Neural progenitor cell (in vitro differentiated cells): ENCODE measurements at regions not wholly inside any gene's neighbourhood (a gene's known extent, or its start where the extent isn't known, plus 50 kb on each side); places are given as distances from the start of the nearest gene placed in this dataset.

Source experiments
- CTCF ChIP-seq: fragments of 200-600 bp; sonication (generic); IDR thresholded peaks from 2 replicates; pipeline ENCODE4 v1.5.1; 2017; ENCODE audit warnings: antibody characterized with exemption, mild to moderate bottlenecking
- EZH2 ChIP-seq: fragments of 200-600 bp; sonication (generic); IDR thresholded peaks from 2 replicates; pipeline ENCODE4 v1.6.1; 2017; ENCODE audit warnings: antibody characterized with exemption, mild to moderate bottlenecking, moderate library complexity

- TF ChIP-seq EZH2 (no peak), CTCF (no peak)
These were observed 83.5 kb downstream of the SLC25A47 start for GRCh38 chr14:100406505-100407131.
